GM12878 (cell line): ENCODE measurements at regions not wholly inside any gene's neighbourhood (a gene's known extent, or its start where the extent isn't known, plus 50 kb on each side); places are given as distances from the start of the nearest gene placed in this dataset.

Source experiments
- ATAC-seq: fragments of 200-7000 bp; cut with Tn5 transposase; 3 replicates; pipeline ENCODE4 v1.9.1; 2020; ENCODE audit warnings: mild to moderate bottlenecking, moderate library complexity
- BruUV-seq: library from RNA; stranded (reverse); fragments of 400-500 nt; replicated peaks from 2 replicates; lab custom pipeline; 2021; lab: Mats Ljungman, UMichigan
- CTCF ChIA-PET: fragments of 300-600 bp; sonication (Branson Sonifier 250); formaldehyde crosslinking; extraction: SDS; loops from one replicate; lab custom pipeline; 2021; ENCODE audit warnings: inconsistent platforms; lab: Yijun Ruan, JAX
- POLR2A ChIA-PET: fragments of 350-600 bp; formaldehyde crosslinking; extraction: SDS; loops from one replicate; lab custom pipeline; 2021; ENCODE audit warnings: inconsistent platforms; lab: Charles Lee
- RAD21 ChIA-PET: fragments of 300-600 bp; sonication (Branson Sonifier 250); formaldehyde crosslinking; loops from one replicate; lab custom pipeline; 2023; ENCODE audit warnings: antibody characterized with exemption; ENCODE audit not compliant: unreplicated experiment; lab: Charles Lee
- SMC1A ChIA-PET: fragments of 300-600 bp; sonication (Branson Sonifier 250); formaldehyde crosslinking; loops from one replicate; lab custom pipeline; 2023; ENCODE audit not compliant: unreplicated experiment, uncharacterized antibody; lab: Charles Lee
- DNase-seq: peaks from one replicate; pipeline ENCODE4 v3.0.0-alpha.2; 2011; ENCODE audit warnings: low read depth, low spot score
- FAIRE-seq: peaks from 3 replicates; lab custom pipeline; 2011; peaks lifted over from hg19 to GRCh38; lab: Jason Lieb, UNC
- H2AFZ ChIP-seq: 2 replicates; pipeline ENCODE4 v1.6.0; 2011; ENCODE audit warnings: low read depth, low read length, control low read depth; ENCODE audit not compliant: control insufficient read depth
- H3K27ac ChIP-seq: 2 replicates; pipeline ENCODE4 v1.5.1; 2011; ENCODE audit warnings: control low read depth; ENCODE audit not compliant: control insufficient read depth, insufficient read depth
- H3K27me3 ChIP-seq, 2 experiments: replicated peaks in 1 of 2; 2 replicates each; pipeline versions ENCODE4 v1.6.0 to v1.6.1; 2011; ENCODE audit warnings: low read length in 1 of 2; ENCODE audit not compliant: control insufficient read depth in 2 of 2, insufficient read depth in 2 of 2
- H3K36me3 ChIP-seq, 2 experiments: 2 replicates each; pipeline ENCODE4 v1.5.1; 2011; ENCODE audit warnings: low read length in 1 of 2; ENCODE audit not compliant: control insufficient read depth in 2 of 2, insufficient read depth in 2 of 2
- H3K4me1 ChIP-seq: 2 replicates; pipeline ENCODE4 v1.6.1; 2011; ENCODE audit warnings: mild to moderate bottlenecking, low read length, moderate library complexity, mixed read lengths; ENCODE audit not compliant: control insufficient read depth, insufficient read depth
- H3K4me2 ChIP-seq: 2 replicates; pipeline ENCODE4 v1.6.0; 2011; ENCODE audit warnings: control low read depth; ENCODE audit not compliant: control insufficient read depth, insufficient read depth
- H3K4me3 ChIP-seq: fragments of 200-600 bp; sonication (generic); 2 replicates; pipeline ENCODE4 v1.5.1; 2016
- H3K79me2 ChIP-seq: 2 replicates; pipeline ENCODE4 v1.6.0; 2011; ENCODE audit warnings: low read length; ENCODE audit not compliant: control insufficient read depth, insufficient read depth
- H3K9ac ChIP-seq: 2 replicates; pipeline ENCODE4 v1.8.0; 2011; ENCODE audit warnings: low read length, control low read depth, mixed read lengths; ENCODE audit not compliant: control insufficient read depth, insufficient read depth
- H3K9me3 ChIP-seq: replicated peaks from 3 replicates; pipeline ENCODE4 v1.5.1; 2011; ENCODE audit warnings: mild to moderate bottlenecking, low read length; ENCODE audit not compliant: control insufficient read depth, insufficient read depth
- H4K20me1 ChIP-seq: 2 replicates; pipeline ENCODE4 v1.6.0; 2011; ENCODE audit not compliant: control insufficient read depth, insufficient read depth
- BACH1 ChIP-seq: fragments of 450-650 bp; IDR thresholded peaks from 2 replicates; pipeline ENCODE4 v1.6.1; 2017; ENCODE audit warnings: mild to moderate bottlenecking, borderline replicate concordance
- CEBPB ChIP-seq, 2 experiments: fragments of 150-350 bp in 1 of 2; IDR thresholded peaks; 2 replicates each; pipeline ENCODE4 v1.6.1; 2012 to 2014; ENCODE audit warnings: low read depth in 2 of 2, low read length in 2 of 2, borderline replicate concordance in 1 of 2, inconsistent platforms in 1 of 2
- CTCF ChIP-seq, 3 experiments: IDR thresholded peaks in 2 of 3; conservative IDR thresholded peaks in 1 of 3; 2 replicates each; pipeline ENCODE4 v1.5.1; 2011; ENCODE audit warnings: low read depth in 3 of 3, low read length in 3 of 3, mild to moderate bottlenecking in 3 of 3, control low read depth in 2 of 3, moderate library complexity in 2 of 3, inconsistent platforms in 1 of 3, mixed read lengths in 1 of 3; ENCODE audit not compliant: control insufficient read depth in 2 of 3, insufficient read depth in 1 of 3; ENCODE audit errors: extremely low read depth in 1 of 3
- ELK1 ChIP-seq: IDR thresholded peaks from 2 replicates; pipeline ENCODE4 v1.6.1; 2012; ENCODE audit warnings: low read depth, low read length, improper control_type of control experiment
- FOS ChIP-seq: IDR thresholded peaks from 3 replicates; pipeline ENCODE4 v1.6.1; 2011; ENCODE audit warnings: borderline replicate concordance; ENCODE audit not compliant: insufficient read length; ENCODE audit errors: extremely low read depth
- KAT2A ChIP-seq: conservative IDR thresholded peaks from 2 replicates; pipeline ENCODE4 v1.6.1; 2011; ENCODE audit warnings: low read depth, low read length; ENCODE audit not compliant: control insufficient read depth
- KDM1A ChIP-seq: fragments of 200-600 bp; sonication (generic); IDR thresholded peaks from 2 replicates; pipeline ENCODE4 v1.6.1; 2016; ENCODE audit warnings: borderline replicate concordance
- MTA3 ChIP-seq: IDR thresholded peaks from 2 replicates; pipeline ENCODE4 v1.6.1; 2012; ENCODE audit warnings: low read length, inconsistent platforms, borderline replicate concordance
- MXI1 ChIP-seq: fragments of 150-350 bp; IDR thresholded peaks from 2 replicates; pipeline ENCODE4 v1.6.1; 2011; ENCODE audit warnings: low read depth, mild to moderate bottlenecking, inconsistent platforms, low read length, improper control_type of control experiment
- RAD51 ChIP-seq: fragments of 450-650 bp; IDR thresholded peaks from 2 replicates; pipeline ENCODE4 v1.6.1; 2016; ENCODE audit warnings: moderate library complexity, mild to moderate bottlenecking, inconsistent platforms
- SKIL ChIP-seq: fragments of 450-650 bp; IDR thresholded peaks from 2 replicates; pipeline ENCODE4 v1.6.1; 2017; ENCODE audit warnings: mild to moderate bottlenecking, low read depth, inconsistent platforms; ENCODE audit not compliant: poor library complexity, severe bottlenecking
- TARDBP ChIP-seq: IDR thresholded peaks from 2 replicates; pipeline ENCODE4 v1.6.1; 2016; ENCODE audit warnings: borderline replicate concordance
- TCF7 ChIP-seq: IDR thresholded peaks from 2 replicates; pipeline ENCODE4 v1.6.1; 2014; ENCODE audit warnings: antibody characterized with exemption, borderline replicate concordance
- WGBS: methylation state at CpG from one replicate; pipeline ENCODE4 v1.1.6; 2016; ENCODE audit warnings: low lambda C conversion rate; ENCODE audit not compliant: insufficient replicate concordance, insufficient coverage; ENCODE audit errors: missing lambda C conversion rate; 5-methylcytosine and 5-hydroxymethylcytosine counted together
- in situ Hi-C: fragments of 300-500 bp; cut with MboI; formaldehyde crosslinking; loops from 9 replicates; pipeline ENCODE4 v1.14.3; 2018; ENCODE audit warnings: mixed read lengths
- intact Hi-C: fragments of 100-400 bp; cut with micrococcal nuclease; formaldehyde crosslinking; loops from one replicate; pipeline ENCODE4 v1.14.2; 2022; ENCODE audit not compliant: unreplicated experiment
- TF ChIP-seq, protein P1 (sequence below): fragments of 450-650 bp; formaldehyde crosslinking; IDR thresholded peaks from 2 replicates; pipeline ENCODE4 v1.5.0; 2022; ENCODE audit warnings: mild to moderate bottlenecking, missing genetic modification characterization
- TF ChIP-seq, protein P2 (sequence below): IDR thresholded peaks from 2 replicates; pipeline ENCODE4 v1.6.1; 2011; ENCODE audit warnings: mild to moderate bottlenecking, low read depth, low read length, moderate library complexity; ENCODE audit not compliant: insufficient replicate concordance

DNA sequence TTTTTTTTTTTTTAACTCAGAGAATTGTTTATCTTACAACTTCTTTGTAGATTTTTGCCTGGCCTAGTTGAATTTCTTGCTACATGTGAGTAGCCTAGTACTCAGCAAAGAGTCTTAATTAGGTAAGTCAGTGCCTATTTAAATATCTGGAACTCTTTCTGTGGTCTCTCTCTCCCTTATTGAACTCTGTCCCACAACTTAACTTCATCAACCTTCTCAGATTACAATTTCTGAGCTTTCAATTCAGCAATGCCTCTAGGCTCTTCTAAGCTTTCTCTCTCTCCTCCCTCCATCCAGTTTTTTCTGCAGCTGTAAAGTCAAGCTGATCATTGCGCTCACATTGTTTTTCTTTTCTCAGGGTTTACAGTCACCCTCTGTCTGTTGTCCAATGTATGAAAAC is 517.6 kb upstream of the ROBO1 start:
- no peak overlapping the region for H2AFZ ChIP-seq
- no peak overlapping the region for H3K4me3 ChIP-seq
- intact Hi-C loops, result no loop called here
- H4K20me1 ChIP-seq, result no peaks in the 10 kb centered on the region
- no peaks in the 10 kb centered on the region for H3K79me2 ChIP-seq
- no peak for ATAC-seq
- POLR2A ChIA-PET, result no interaction called here
- SMC1A ChIA-PET, result no interaction called here
- TF ChIP-seq MTA3, result no peak
- TF ChIP-seq FOS, result no peak
- no peak for TF ChIP-seq KDM1A
- TF ChIP-seq ELK1, result no peak
- TF ChIP-seq TCF7, result no peak
- no peak for TF ChIP-seq CEBPB (IDR thresholded peaks at IDR 0.05; ENCODE audit: borderline replicate concordance in 1 of 2, low read depth in 2 of 2, low read length in 2 of 2)
- TF ChIP-seq, protein P1, sequence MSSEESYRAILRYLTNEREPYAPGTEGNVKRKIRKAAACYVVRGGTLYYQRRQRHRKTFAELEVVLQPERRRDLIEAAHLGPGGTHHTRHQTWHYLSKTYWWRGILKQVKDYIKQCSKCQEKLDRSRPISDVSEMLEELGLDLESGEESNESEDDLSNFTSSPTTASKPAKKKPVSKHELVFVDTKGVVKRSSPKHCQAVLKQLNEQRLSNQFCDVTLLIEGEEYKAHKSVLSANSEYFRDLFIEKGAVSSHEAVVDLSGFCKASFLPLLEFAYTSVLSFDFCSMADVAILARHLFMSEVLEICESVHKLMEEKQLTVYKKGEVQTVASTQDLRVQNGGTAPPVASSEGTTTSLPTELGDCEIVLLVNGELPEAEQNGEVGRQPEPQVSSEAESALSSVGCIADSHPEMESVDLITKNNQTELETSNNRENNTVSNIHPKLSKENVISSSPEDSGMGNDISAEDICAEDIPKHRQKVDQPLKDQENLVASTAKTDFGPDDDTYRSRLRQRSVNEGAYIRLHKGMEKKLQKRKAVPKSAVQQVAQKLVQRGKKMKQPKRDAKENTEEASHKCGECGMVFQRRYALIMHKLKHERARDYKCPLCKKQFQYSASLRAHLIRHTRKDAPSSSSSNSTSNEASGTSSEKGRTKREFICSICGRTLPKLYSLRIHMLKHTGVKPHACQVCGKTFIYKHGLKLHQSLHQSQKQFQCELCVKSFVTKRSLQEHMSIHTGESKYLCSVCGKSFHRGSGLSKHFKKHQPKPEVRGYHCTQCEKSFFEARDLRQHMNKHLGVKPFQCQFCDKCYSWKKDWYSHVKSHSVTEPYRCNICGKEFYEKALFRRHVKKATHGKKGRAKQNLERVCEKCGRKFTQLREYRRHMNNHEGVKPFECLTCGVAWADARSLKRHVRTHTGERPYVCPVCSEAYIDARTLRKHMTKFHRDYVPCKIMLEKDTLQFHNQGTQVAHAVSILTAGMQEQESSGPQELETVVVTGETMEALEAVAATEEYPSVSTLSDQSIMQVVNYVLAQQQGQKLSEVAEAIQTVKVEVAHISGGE (CRISPR knock-in tag), result no peak
- TF ChIP-seq KAT2A, result no peak
- no peak for TF ChIP-seq CTCF (IDR thresholded peaks at IDR 0.05 in 2 of 3, conservative IDR thresholded peaks at IDR 0.05 in 1 of 3; ENCODE audit: control insufficient read depth in 2 of 3, extremely low read depth in 1 of 3, insufficient read depth in 1 of 3, low read depth in 3 of 3, low read length in 3 of 3)
- no peak for TF ChIP-seq MXI1
- TF ChIP-seq, protein P2, sequence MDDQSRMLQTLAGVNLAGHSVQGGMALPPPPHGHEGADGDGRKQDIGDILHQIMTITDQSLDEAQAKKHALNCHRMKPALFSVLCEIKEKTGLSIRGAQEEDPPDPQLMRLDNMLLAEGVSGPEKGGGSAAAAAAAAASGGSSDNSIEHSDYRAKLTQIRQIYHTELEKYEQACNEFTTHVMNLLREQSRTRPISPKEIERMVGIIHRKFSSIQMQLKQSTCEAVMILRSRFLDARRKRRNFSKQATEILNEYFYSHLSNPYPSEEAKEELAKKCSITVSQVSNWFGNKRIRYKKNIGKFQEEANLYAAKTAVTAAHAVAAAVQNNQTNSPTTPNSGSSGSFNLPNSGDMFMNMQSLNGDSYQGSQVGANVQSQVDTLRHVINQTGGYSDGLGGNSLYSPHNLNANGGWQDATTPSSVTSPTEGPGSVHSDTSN, result no peak
- TF ChIP-seq BACH1, result no peak
- no peak for TF ChIP-seq SKIL
- TF ChIP-seq RAD51, result no peak
- no peak for TF ChIP-seq TARDBP
- TF ChIP-seq, all 136 proteins: peak for 0
- no peak for DNase-seq
- Histone ChIP-seq H3K27me3 (no peaks in the 10 kb centered on the region), H3K9me3 (no peaks in the 10 kb centered on the region), H3K9ac (no peak overlapping the region), H3K27ac (no peak overlapping the region), H3K4me1 (no peaks in the 10 kb centered on the region), H3K4me2 (no peak overlapping the region), H3K36me3 (no peaks in the 10 kb centered on the region)
- CTCF ChIA-PET, result no interaction called here
- FAIRE-seq, result no peak
- RAD21 ChIA-PET, result no interaction called here
- in situ Hi-C loops, result no loop called here
- BruUV-seq, result no TSS peak
- WGBS, result 100% methylated on average over 1 of the region's 1 CpG
